NB4 (cell line): ENCODE measurements at regions not wholly inside any gene's neighbourhood (a gene's known extent, or its start where the extent isn't known, plus 50 kb on each side); places are given as distances from the start of the nearest gene placed in this dataset.

Experiments used
- DNase-seq: peaks from one replicate; pipeline ENCODE4 v3.0.0; 2010; ENCODE audit warnings: low read depth
- H3K4me3 ChIP-seq: one replicate; pipeline ENCODE4 v1.5.1; 2011; ENCODE audit warnings: mild to moderate bottlenecking, low read depth, low read length, moderate library complexity
- CTCF ChIP-seq: IDR thresholded peaks from one replicate; pipeline ENCODE4 v1.5.1; 2012; ENCODE audit warnings: low read depth, low read length
- MAX ChIP-seq: IDR thresholded peaks from 2 replicates; pipeline ENCODE4 v1.6.1; 2011; ENCODE audit warnings: low read depth, low read length
- MYC ChIP-seq: IDR thresholded peaks from 2 replicates; pipeline ENCODE4 v1.6.1; 2011; ENCODE audit warnings: low read depth, low read length
- POLR2A ChIP-seq: IDR thresholded peaks from 2 replicates; pipeline ENCODE4 v1.6.1; 2011; ENCODE audit warnings: mild to moderate bottlenecking; ENCODE audit not compliant: insufficient read length; ENCODE audit errors: extremely low read depth

GRCh38 chr1:11365744-11366387 lies 92.9 kb downstream of the UBIAD1 start:
- peak; percentile 8 for DNase-seq
- TF ChIP-seq MYC: no peak
- no peak for TF ChIP-seq POLR2A
- TF ChIP-seq CTCF: no peak
- no peak for TF ChIP-seq MAX
- no peak overlapping the region for H3K4me3 ChIP-seq

- TF ChIP-seq MAX (no peak), CTCF (no peak), MYC (no peak), POLR2A (no peak)
- H3K4me3 ChIP-seq: no peak overlapping the region
- DNase-seq: no peak
Measured at GRCh38 chr1:11373029-11373894, 100.3 kb downstream of the UBIAD1 start.

GRCh38 chr1:11373895-11374747 lies 101.1 kb downstream of the UBIAD1 start:
- peak; percentile 20 for DNase-seq
- TF ChIP-seq MYC: no peak
- no peak for TF ChIP-seq CTCF
- no peak for TF ChIP-seq POLR2A
- TF ChIP-seq MAX: no peak
- no peak overlapping the region for H3K4me3 ChIP-seq

- no peak for TF ChIP-seq MYC
- TF ChIP-seq CTCF: no peak
- no peak for TF ChIP-seq MAX
- no peak for TF ChIP-seq POLR2A
- H3K4me3 ChIP-seq: no peak overlapping the region
- no peak for DNase-seq
Measured at GRCh38 chr1:11374748-11375110, 101.7 kb downstream of the UBIAD1 start.

- H3K4me3 ChIP-seq: no peak overlapping the region
- DNase-seq: no peak
- no peak for TF ChIP-seq MYC
- TF ChIP-seq POLR2A: no peak
- TF ChIP-seq MAX: no peak
- TF ChIP-seq CTCF: no peak
Measured at GRCh38 chr1:11377001-11377583, 101.9 kb upstream of the DISP3 start.
